ENCODE measurements at regions not wholly inside any gene's neighbourhood (a gene's known extent, or its start where the extent isn't known, plus 50 kb on each side); places are given as distances from the start of the nearest gene placed in this dataset.

GRCh38 chr14:106029959-106030358 is 503.6 kb downstream of the TMEM121 start:
- Histone ChIP-seq H3K27ac (ENCODE audit: low read length in 2 of 2) (no peak overlapping the region), H4K20me1 (ENCODE audit: control insufficient read depth, insufficient read depth, low read length, poor library complexity, severe bottlenecking) (no peaks in the 10 kb centered on the region), H3K36me3 (replicated peaks in 1 of 2; ENCODE audit: control extremely low read depth in 1 of 2, control insufficient read depth in 1 of 2, extremely low read depth in 1 of 2, insufficient read depth in 2 of 2, low read length in 1 of 2) (no peaks in the 10 kb centered on the region), H3K9me3 (ENCODE audit: control extremely low read depth in 1 of 3, control insufficient read depth in 2 of 3, insufficient read depth in 1 of 3, low read length in 2 of 3) (no peaks in the 10 kb centered on the region), H3K79me2 (ENCODE audit: control insufficient read depth, insufficient read depth, low read length) (no peaks in the 10 kb centered on the region), H3K9ac (ENCODE audit: low read length) (no peak overlapping the region), H3K27me3 (replicated peaks in 1 of 4; ENCODE audit: control extremely low read depth in 1 of 4, control insufficient read depth in 3 of 4, insufficient read depth in 4 of 4, low read length in 3 of 4) (no peaks in the 10 kb centered on the region), H3K4me1 (ENCODE audit: control insufficient read depth in 2 of 2, insufficient read depth in 2 of 2, low read length in 2 of 2) (no peaks in the 10 kb centered on the region), H3K4me2 (replicated peaks; ENCODE audit: low read depth, low read length, poor library complexity, severe bottlenecking) (no peak overlapping the region), H3K4me3 (ENCODE audit: control extremely low read depth in 1 of 5, extremely low read depth in 1 of 5, insufficient read depth in 1 of 5, low read depth in 2 of 5, low read length in 4 of 5) (no peak overlapping the region), H2AFZ (ENCODE audit: insufficient read depth, low read depth, low read length, poor library complexity, severe bottlenecking) (no peak overlapping the region)
- WGBS (ENCODE audit: insufficient coverage), result no CpG with 5 or more reads among the region's 4 CpGs
- no peak for TF ChIP-seq EZH2 (IDR thresholded peaks at IDR 0.05; ENCODE audit: borderline replicate concordance, insufficient read depth, low read depth, low read length, poor library complexity, severe bottlenecking)
- TF ChIP-seq, protein P1, sequence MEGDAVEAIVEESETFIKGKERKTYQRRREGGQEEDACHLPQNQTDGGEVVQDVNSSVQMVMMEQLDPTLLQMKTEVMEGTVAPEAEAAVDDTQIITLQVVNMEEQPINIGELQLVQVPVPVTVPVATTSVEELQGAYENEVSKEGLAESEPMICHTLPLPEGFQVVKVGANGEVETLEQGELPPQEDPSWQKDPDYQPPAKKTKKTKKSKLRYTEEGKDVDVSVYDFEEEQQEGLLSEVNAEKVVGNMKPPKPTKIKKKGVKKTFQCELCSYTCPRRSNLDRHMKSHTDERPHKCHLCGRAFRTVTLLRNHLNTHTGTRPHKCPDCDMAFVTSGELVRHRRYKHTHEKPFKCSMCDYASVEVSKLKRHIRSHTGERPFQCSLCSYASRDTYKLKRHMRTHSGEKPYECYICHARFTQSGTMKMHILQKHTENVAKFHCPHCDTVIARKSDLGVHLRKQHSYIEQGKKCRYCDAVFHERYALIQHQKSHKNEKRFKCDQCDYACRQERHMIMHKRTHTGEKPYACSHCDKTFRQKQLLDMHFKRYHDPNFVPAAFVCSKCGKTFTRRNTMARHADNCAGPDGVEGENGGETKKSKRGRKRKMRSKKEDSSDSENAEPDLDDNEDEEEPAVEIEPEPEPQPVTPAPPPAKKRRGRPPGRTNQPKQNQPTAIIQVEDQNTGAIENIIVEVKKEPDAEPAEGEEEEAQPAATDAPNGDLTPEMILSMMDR (IDR thresholded peaks at IDR 0.05), result no peak
- ChIA-PET CTCF (no interaction called here), POLR2A (no interaction called here)
- intact Hi-C loops (cut with micrococcal nuclease), result no loop called here
- H3K27ac Mint-ChIP-seq, result no peak overlapping the region
- H3K4me3 Mint-ChIP-seq, result no peak overlapping the region
- no peaks in the 10 kb centered on the region for H3K4me1 Mint-ChIP-seq
- no peaks in the 10 kb centered on the region for H3K27me3 Mint-ChIP-seq
- no peaks in the 10 kb centered on the region for H3K9me3 Mint-ChIP-seq (ENCODE audit: insufficient read depth)
- no peak for ATAC-seq (ENCODE audit: low read depth)
- DNase-seq, result no peak

DNA sequence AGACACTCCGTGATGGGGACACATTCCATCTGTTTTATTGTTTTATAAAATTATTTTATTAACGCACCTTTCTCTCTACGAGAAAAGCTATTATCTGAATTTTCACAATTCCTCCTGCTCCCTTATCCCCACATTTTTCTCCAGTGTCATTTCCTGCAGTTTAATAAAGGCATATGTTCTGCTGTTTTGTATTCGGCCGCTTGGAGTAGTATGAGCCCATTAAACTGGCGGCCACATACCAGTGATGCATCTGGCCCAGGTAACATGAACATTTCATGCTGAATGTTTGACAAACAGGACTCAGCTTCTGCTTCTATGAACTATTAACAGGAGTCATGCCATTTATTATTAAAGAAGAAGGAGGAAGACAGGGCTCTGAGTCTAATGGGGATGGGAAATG is 511.0 kb downstream of the TMEM121 start:
- intact Hi-C loops (cut with micrococcal nuclease), result no loop called here
- H3K9ac ChIP-seq (ENCODE audit: low read length), result no peak overlapping the region
- no peak overlapping the region for H3K4me2 ChIP-seq (replicated peaks; ENCODE audit: low read depth, low read length, poor library complexity, severe bottlenecking)
- no peak for DNase-seq
- H3K4me3 ChIP-seq (ENCODE audit: control extremely low read depth in 1 of 5, extremely low read depth in 1 of 5, insufficient read depth in 1 of 5, low read depth in 2 of 5, low read length in 4 of 5), result no peak overlapping the region
- TF ChIP-seq, protein P1 (IDR thresholded peaks at IDR 0.05), result no peak
- no peak for TF ChIP-seq EZH2 (IDR thresholded peaks at IDR 0.05; ENCODE audit: borderline replicate concordance, insufficient read depth, low read depth, low read length, poor library complexity, severe bottlenecking)
- no CpG with 5 or more reads among the region's 6 CpGs for WGBS (ENCODE audit: insufficient coverage)
- no peak overlapping the region for H3K4me3 Mint-ChIP-seq
- no peak overlapping the region for H3K27ac ChIP-seq (ENCODE audit: low read length in 2 of 2)
- no peak overlapping the region for H2AFZ ChIP-seq (ENCODE audit: insufficient read depth, low read depth, low read length, poor library complexity, severe bottlenecking)
- no peaks in the 10 kb centered on the region for H3K9me3 Mint-ChIP-seq (ENCODE audit: insufficient read depth)
- no peaks in the 10 kb centered on the region for H3K9me3 ChIP-seq (ENCODE audit: control extremely low read depth in 1 of 3, control insufficient read depth in 2 of 3, insufficient read depth in 1 of 3, low read length in 2 of 3)
- no peaks in the 10 kb centered on the region for H3K4me1 ChIP-seq (ENCODE audit: control insufficient read depth in 2 of 2, insufficient read depth in 2 of 2, low read length in 2 of 2)
- H3K79me2 ChIP-seq (ENCODE audit: control insufficient read depth, insufficient read depth, low read length), result no peaks in the 10 kb centered on the region
- no peaks in the 10 kb centered on the region for H3K36me3 ChIP-seq (replicated peaks in 1 of 2; ENCODE audit: control extremely low read depth in 1 of 2, control insufficient read depth in 1 of 2, extremely low read depth in 1 of 2, insufficient read depth in 2 of 2, low read length in 1 of 2)
- H3K27me3 Mint-ChIP-seq, result no peaks in the 10 kb centered on the region
- ATAC-seq (ENCODE audit: low read depth), result no peak
- H3K27me3 ChIP-seq (replicated peaks in 1 of 4; ENCODE audit: control extremely low read depth in 1 of 4, control insufficient read depth in 3 of 4, insufficient read depth in 4 of 4, low read length in 3 of 4), result no peaks in the 10 kb centered on the region
- ChIA-PET POLR2A (no interaction called here), CTCF (no interaction called here)
- H3K27ac Mint-ChIP-seq, result no peak overlapping the region
- H4K20me1 ChIP-seq (ENCODE audit: control insufficient read depth, insufficient read depth, low read length, poor library complexity, severe bottlenecking), result no peaks in the 10 kb centered on the region
- peaks cover 2% of the 10 kb centered on the region for H3K4me1 Mint-ChIP-seq
